HAP-1 (cell line): ENCODE measurements at regions not wholly inside any gene's neighbourhood (a gene's known extent, or its start where the extent isn't known, plus 50 kb on each side); places are given as distances from the start of the nearest gene placed in this dataset.

Experiments used
- DNase-seq, 2 experiments: peaks; one replicate each; pipeline ENCODE4 v3.0.0-alpha.2; 2016 to 2020; ENCODE audit warnings: low spot score in 2 of 2
- H3K27me3 ChIP-seq: fragments of 250-450 bp; sonication (Bioruptor Pico); 2 replicates; pipeline ENCODE4 v1.5.1; 2020; ENCODE audit warnings: low read depth, mild to moderate bottlenecking, moderate library complexity
- H3K36me3 ChIP-seq: fragments of 250-450 bp; sonication (Bioruptor Pico); replicated peaks from 2 replicates; pipeline ENCODE4 v1.5.1; 2020; ENCODE audit warnings: mild to moderate bottlenecking
- H3K4me1 ChIP-seq: fragments of 250-450 bp; sonication (Bioruptor Pico); 2 replicates; pipeline ENCODE4 v1.5.1; 2020; ENCODE audit warnings: mild to moderate bottlenecking
- H3K4me3 ChIP-seq: fragments of 250-450 bp; sonication (Bioruptor Pico); 2 replicates; pipeline ENCODE4 v1.5.1; 2020; ENCODE audit warnings: mild to moderate bottlenecking, moderate library complexity
- H3K9me3 ChIP-seq: fragments of 250-450 bp; sonication (Bioruptor Pico); 2 replicates; pipeline ENCODE4 v1.5.1; 2020; ENCODE audit warnings: mild to moderate bottlenecking, moderate library complexity
- in situ Hi-C: fragments of 300-500 bp; cut with MboI; formaldehyde crosslinking; loops from 3 replicates; pipeline ENCODE4 v1.14.3; 2020; ENCODE audit warnings: low sequenced_read_pairs, inconsistent platforms, mixed read lengths

DNA sequence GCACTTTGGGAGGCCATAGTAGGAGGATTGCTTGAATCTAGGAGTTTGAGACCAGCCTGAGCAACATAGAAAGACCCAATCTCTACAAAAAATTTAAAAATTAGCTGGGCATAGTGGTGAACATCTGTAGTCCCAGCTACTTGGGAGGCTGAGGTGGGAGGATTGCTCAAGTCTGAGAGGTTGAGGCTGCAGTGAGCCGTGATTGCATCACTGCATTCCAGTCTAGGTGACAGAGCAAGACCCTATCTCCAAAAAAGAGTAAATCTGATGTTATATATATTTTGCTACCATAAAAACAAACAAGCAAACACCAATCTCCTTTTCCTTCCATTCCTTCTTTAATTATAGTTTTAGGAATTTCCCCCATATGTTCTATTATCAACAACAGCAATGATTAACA lies 74.2 kb upstream of the RNU6-1 start:
- H3K4me1 ChIP-seq, result peaks cover 35% of the 10 kb centered on the region
- H3K4me3 ChIP-seq, result no peak overlapping the region
- DNase-seq, result no peak
- H3K36me3 ChIP-seq, result no peaks in the 10 kb centered on the region
- peaks cover 12% of the 10 kb centered on the region for H3K9me3 ChIP-seq
- no peaks in the 10 kb centered on the region for H3K27me3 ChIP-seq
- in situ Hi-C loops, result no loop called here

GRCh38 chr15:67914537-67915460 lies 75.0 kb upstream of the RNU6-1 start:
- Histone ChIP-seq H3K4me1 (peaks cover 35% of the 10 kb centered on the region), H3K4me3 (no peak overlapping the region), H3K9me3 (peaks cover 6% of the 10 kb centered on the region), H3K36me3 (no peaks in the 10 kb centered on the region), H3K27me3 (no peaks in the 10 kb centered on the region)
- peak; percentile 59 to 79 for DNase-seq
- in situ Hi-C loops, result no loop called here

DNA sequence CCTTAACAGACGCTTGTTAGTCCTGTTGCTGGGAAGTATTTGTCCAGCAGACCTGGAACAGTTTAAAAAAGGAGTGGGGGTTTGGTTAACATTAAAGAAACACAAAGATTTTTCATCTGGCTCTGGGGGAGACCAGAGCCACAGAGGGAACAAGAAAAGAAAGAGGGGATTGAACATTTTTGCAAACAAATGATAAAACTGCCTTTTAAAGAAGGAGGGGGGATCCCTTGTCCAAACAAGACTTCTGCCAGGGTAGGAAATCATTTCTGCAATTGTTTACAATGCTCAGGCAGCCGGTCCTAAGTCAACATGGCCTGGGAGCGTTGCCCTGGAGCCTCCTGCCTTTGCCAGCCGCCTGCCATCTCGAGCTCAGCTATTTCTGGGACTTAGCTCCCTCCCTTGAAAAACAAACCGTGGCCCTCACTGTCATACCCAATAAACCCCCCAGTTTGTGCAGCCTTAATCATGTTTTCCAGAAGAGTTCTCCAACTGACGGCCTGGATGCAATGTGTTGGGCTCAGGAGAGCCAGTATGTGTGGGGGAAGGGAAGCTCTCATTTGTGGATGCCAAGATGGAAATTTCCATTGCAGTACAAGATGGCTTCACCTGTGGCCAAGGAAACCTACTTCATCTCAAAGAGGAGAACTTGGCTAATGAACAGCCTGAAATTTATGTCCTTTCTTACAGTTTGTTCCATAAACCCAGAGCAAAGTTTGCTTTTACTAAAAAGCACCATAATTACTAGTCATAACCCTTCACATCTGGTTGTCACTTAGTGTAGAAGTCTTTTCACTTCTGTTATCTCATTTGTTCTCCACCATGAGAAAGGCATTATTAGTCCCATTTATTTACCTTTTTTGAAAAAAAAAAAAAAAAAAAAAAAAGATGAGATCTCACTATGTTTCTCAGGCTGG lies 75.9 kb upstream of the RNU6-1 start:
- H3K4me1 ChIP-seq, result peaks cover 35% of the 10 kb centered on the region
- no peaks in the 10 kb centered on the region for H3K36me3 ChIP-seq
- DNase-seq, result peak; percentile 22 to 45
- H3K9me3 ChIP-seq, result 0 out of 2 replicates have a peak, but pooled peaks cover 3% of the 10 kb centered on the region
- in situ Hi-C loops, result no loop called here
- H3K4me3 ChIP-seq, result no peak overlapping the region
- no peaks in the 10 kb centered on the region for H3K27me3 ChIP-seq

- peaks cover 35% of the 10 kb centered on the region for H3K4me1 ChIP-seq
- no peaks in the 10 kb centered on the region for H3K27me3 ChIP-seq
- no peaks in the 10 kb centered on the region for H3K36me3 ChIP-seq
- in situ Hi-C loops, result no loop called here
- no peak for DNase-seq
- H3K4me3 ChIP-seq, result no peak overlapping the region
- 0 out of 2 replicates have a peak, but pooled peaks cover 3% of the 10 kb centered on the region for H3K9me3 ChIP-seq
Observed at GRCh38 chr15:67916565-67916964, 76.7 kb upstream of the RNU6-1 start.

- H3K27me3 ChIP-seq, result no peaks in the 10 kb centered on the region
- in situ Hi-C loops, result no loop called here
- no peaks in the 10 kb centered on the region for H3K36me3 ChIP-seq
- H3K4me3 ChIP-seq, result no peak overlapping the region
- H3K4me1 ChIP-seq, result peaks cover 35% of the 10 kb centered on the region
- peak; percentile 50 to 61 for DNase-seq
- H3K9me3 ChIP-seq, result 0 out of 2 replicates have a peak, but pooled peaks cover 3% of the 10 kb centered on the region
Observed at GRCh38 chr15:67917037-67917436, 77.2 kb upstream of the RNU6-1 start.

DNA sequence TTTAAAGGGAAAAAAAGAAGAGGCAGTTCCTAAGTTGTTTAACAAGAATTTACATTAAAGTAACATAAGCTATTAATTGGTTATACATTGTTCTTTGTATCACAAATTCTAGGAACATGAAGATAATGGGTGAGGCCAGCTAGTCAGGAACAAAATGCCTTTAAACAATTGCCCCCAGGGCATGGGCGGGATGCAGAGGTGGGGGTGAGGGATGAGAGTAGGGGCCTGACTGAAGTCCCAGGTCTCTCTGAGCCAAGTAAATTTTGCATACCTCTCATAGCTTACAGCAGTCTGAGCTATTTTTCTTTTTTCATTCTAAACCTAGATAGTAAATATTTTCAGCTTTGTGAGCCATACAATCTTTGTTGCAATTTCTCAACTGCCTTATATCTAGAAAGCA lies 77.8 kb upstream of the RNU6-1 start:
- Histone ChIP-seq H3K4me1 (peaks cover 35% of the 10 kb centered on the region), H3K4me3 (no peak overlapping the region), H3K9me3 (0 out of 2 replicates have a peak, but pooled peaks cover 3% of the 10 kb centered on the region), H3K27me3 (no peaks in the 10 kb centered on the region), H3K36me3 (no peaks in the 10 kb centered on the region)
- in situ Hi-C loops, result no loop called here
- DNase-seq, result peak; percentile 95

DNA sequence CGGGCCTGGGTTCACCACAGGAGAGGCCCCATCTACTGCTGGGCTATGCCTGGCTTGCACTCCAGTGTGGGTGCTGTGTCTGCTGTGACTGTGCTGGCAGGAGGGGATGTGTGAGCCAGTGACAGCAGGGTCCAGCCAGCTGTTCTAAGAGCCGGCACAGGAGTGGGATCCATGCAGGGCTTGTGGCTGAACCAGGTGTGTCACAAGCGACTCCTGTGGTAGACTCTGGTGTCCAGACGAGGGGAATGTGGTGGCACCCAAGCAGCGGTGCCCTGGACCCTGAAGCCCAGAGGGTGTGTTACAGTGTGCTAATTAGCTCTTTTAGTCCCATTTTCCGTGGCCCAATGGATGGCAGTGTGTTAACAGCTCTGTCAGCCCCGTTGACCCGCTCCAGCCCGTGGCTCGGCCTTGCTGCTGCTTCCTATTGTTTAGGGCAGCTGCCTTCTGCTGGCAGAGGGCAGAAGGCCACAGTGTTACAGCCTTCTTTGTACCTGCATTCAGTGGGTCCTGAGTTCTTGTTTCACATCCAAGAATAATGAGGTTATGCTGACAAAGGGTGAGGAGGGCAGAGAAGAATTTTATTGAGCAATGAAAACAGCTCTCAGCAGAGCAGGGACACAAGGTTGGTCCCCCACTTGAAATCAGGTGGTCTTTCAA lies 78.5 kb upstream of the RNU6-1 start:
- no peak overlapping the region for H3K4me3 ChIP-seq
- peaks cover 35% of the 10 kb centered on the region for H3K4me1 ChIP-seq
- no peak for DNase-seq
- H3K36me3 ChIP-seq, result no peaks in the 10 kb centered on the region
- 0 out of 2 replicates have a peak, but pooled peaks cover 3% of the 10 kb centered on the region for H3K9me3 ChIP-seq
- in situ Hi-C loops, result no loop called here
- H3K27me3 ChIP-seq, result no peaks in the 10 kb centered on the region

DNA sequence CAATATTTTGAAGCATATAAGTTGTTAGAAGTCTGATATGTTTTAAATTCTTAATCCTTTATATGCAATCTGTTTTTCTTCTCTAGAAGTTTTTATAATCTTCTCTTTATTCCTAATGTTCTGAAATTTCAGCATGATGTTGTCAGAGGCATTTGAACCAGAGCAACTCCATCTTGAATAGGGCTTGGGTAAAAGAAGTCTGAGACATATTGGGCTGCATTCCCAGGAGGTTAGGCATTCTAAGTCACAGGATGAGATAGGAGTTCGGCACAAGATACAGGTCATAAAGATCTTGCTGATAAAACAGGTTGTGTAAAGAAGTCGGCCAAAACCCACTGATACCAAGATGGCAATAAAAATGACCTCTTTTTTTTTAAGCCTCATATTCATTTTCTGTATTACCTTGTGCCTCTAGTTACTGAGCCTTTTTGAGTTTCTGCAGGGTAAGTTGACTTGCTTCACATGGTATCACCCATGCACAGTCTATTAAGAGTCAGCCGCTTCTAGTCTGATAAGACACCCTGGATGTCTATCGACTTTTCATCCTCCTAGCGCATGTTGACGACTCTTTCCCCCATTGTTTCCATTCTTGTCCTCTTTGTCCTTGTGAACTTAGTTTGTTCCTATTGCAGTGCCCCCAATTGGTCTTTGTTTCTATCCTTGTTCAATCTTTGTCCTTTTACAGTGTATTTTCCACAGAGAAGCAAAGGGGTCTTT lies 80.8 kb upstream of the RNU6-1 start:
- no peak for DNase-seq
- no peaks in the 10 kb centered on the region for H3K27me3 ChIP-seq
- H3K9me3 ChIP-seq, result 0 out of 2 replicates have a peak, but pooled peaks cover 3% of the 10 kb centered on the region
- H3K4me1 ChIP-seq, result peaks cover 21% of the 10 kb centered on the region
- no peaks in the 10 kb centered on the region for H3K36me3 ChIP-seq
- no peak overlapping the region for H3K4me3 ChIP-seq
- in situ Hi-C loops, result no loop called here

DNA sequence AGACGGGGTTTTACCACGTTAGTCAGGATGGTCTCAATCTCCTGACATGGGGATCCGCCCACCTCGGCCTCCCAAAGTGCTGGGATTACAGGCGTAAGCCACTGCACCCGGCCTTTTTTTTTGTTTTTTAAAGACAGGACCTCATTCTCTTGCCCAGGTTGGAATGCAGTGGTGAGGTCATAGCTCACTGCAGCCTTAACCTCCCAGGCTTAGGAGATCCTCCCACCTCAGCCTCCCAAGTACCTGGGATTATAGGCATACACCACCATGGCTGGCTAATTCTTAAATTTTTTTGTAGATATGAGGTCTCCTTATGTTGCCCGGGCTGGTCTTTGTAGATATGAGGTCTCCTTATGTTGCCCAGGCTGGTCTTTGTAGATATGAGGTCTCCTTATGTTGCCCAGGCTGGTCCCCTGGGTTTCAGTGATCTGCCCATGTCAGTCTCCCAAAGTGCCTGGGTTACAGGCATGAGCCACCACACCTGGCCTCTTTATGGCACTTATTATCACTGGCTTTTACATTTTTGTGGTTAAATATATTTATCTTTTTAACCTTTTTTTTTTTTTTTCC lies 82.3 kb upstream of the RNU6-1 start:
- no peak for DNase-seq
- Histone ChIP-seq H3K4me1 (peaks cover 12% of the 10 kb centered on the region), H3K4me3 (no peak overlapping the region), H3K9me3 (0 out of 2 replicates have a peak, but pooled peaks cover 3% of the 10 kb centered on the region), H3K27me3 (no peaks in the 10 kb centered on the region), H3K36me3 (no peaks in the 10 kb centered on the region)
- in situ Hi-C loops, result no loop called here

DNA sequence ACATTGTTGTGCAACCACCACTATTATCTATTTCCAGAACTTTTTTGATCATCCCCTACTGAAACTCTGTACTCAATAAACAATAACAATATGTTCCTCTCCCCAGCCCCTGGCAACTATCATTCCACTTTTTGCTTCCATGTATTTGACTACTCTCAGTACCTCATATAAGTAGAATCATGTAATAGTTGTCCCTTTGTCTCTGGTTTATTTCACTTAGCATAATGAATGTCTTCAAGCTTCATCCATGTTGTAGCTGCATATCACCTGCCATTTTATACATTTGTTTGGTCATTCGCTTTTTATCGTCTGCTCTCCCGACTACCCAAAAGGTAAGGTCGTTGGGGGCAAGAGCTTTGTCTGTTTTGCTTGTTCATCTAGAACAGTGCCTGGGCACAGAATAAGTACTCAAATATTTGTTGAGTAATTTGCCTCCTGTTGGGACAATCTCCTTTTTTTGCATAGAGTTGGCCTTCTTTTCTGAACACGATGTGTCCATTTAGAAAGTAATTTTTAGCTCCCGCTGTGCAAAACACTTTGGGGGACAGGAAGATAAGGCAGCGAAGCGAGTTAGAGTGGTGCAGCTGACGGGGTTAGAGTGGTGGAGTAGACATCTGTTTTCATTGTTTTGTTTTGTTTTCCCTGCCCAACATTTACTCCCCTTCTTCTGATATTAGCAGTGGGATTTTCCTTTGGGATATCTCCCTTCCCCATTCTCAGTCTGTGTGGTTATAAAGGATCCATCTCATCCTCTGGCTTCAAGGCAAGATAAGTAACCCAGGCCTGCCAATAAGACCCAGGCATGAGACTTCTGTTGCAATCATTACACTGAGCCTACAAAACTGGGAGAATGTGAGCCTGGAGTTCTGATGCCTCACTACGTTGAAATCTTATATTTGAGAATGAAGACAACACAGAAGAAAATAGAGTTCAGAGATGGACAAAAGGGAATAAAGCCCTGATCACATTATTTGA lies 83.4 kb upstream of the RNU6-1 start:
- no peak for DNase-seq
- H3K27me3 ChIP-seq, result no peaks in the 10 kb centered on the region
- no peaks in the 10 kb centered on the region for H3K36me3 ChIP-seq
- in situ Hi-C loops, result no loop called here
- H3K4me3 ChIP-seq, result no peak overlapping the region
- H3K9me3 ChIP-seq, result 0 out of 2 replicates have a peak, but pooled peaks cover 2% of the 10 kb centered on the region
- peaks cover 1% of the 10 kb centered on the region for H3K4me1 ChIP-seq

- in situ Hi-C loops, result no loop called here
- DNase-seq, result no peak
- H3K27me3 ChIP-seq, result no peaks in the 10 kb centered on the region
- H3K4me3 ChIP-seq, result no peak overlapping the region
- H3K4me1 ChIP-seq, result no peaks in the 10 kb centered on the region
- no peaks in the 10 kb centered on the region for H3K36me3 ChIP-seq
- no peaks in the 10 kb centered on the region for H3K9me3 ChIP-seq
Observed at GRCh38 chr15:67924359-67924974, 84.6 kb upstream of the RNU6-1 start.
